ENCODE measurements at regions not wholly inside any gene's neighbourhood (a gene's known extent, or its start where the extent isn't known, plus 50 kb on each side); places are given as distances from the start of the nearest gene placed in this dataset.
"Not testable (repeated sequence)": the region's sequence is repeated elsewhere in the genome, so short reads cannot be mapped to it uniquely, and the experiment has no call there.

DNA sequence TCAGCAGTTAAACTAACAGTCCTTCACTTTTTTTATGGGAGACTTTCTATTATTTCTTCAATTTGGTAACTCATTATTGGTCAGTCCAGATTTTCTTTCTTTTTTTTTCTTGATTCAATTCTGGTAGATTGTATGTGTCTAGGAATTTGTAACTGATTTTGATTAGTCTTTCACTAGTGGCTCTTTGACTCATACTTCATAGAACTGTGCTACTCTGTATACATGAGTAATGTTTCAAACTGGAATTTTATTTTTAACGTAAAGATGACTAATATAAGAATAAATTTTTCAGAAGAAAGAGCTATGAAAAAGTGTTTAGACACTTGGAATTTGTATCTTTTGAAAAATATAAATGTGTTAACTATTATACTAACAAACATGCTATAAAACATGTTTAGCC lies 813.0 kb downstream of the TRAM1L1 start (continued):
- TF ChIP-seq JUNB (IDR thresholded peaks at IDR 0.05; ENCODE audit: unreplicated experiment) (no peak), EZH2phosphoT487 (IDR thresholded peaks at IDR 0.05; ENCODE audit: unreplicated experiment) (no peak), POLR2AphosphoS5 (IDR thresholded peaks at IDR 0.05; ENCODE audit: low read depth) (no peak), REST (IDR thresholded peaks at IDR 0.05; ENCODE audit: unreplicated experiment) (no peak), ZNF114 (CRISPR knock-in tag; IDR thresholded peaks at IDR 0.05) (no peak), ZNF331 (CRISPR knock-in tag; IDR thresholded peaks at IDR 0.05; ENCODE audit: low read depth) (no peak), NANOG (IDR thresholded peaks at IDR 0.05; ENCODE audit: borderline replicate concordance) (no peak)
- TF ChIP-seq, protein P1, sequence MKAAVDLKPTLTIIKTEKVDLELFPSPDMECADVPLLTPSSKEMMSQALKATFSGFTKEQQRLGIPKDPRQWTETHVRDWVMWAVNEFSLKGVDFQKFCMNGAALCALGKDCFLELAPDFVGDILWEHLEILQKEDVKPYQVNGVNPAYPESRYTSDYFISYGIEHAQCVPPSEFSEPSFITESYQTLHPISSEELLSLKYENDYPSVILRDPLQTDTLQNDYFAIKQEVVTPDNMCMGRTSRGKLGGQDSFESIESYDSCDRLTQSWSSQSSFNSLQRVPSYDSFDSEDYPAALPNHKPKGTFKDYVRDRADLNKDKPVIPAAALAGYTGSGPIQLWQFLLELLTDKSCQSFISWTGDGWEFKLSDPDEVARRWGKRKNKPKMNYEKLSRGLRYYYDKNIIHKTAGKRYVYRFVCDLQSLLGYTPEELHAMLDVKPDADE (IDR thresholded peaks at IDR 0.05): no peak

DNA sequence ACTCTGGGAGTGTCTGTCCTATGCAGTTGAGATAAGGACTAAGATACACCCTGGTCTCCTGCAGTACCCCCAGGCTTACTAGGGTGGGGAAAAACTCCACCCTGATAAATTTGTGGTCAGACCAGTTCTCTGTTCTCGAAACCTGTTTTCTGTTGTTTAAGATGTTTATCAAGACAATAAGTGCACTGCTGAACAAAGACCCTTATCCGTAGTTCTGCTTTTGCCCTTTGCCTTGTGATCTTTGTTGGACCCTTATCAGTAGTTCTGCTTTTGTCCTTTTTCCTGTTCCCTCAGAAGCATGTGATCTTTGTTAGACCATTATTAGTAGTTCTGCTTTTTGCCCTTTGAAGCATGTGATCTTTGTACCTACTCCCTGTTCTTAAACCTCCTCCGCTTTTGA lies 824.4 kb downstream of the TRAM1L1 start:
- not testable (repeated sequence) for H3K36me3 ChIP-seq (ENCODE audit: insufficient read depth); H3K27me3 ChIP-seq (ENCODE audit: insufficient read depth); H3K4me1 ChIP-seq (ENCODE audit: insufficient read depth); H3K79me2 ChIP-seq (replicated peaks; ENCODE audit: insufficient read depth); H3K4me3 ChIP-seq; H3K27ac Mint-ChIP-seq; H3K27ac ChIP-seq (ENCODE audit: low read depth); ATAC-seq; H3K4me2 ChIP-seq; H2AFZ ChIP-seq; H3K4me1 Mint-ChIP-seq; H4K20me1 ChIP-seq (replicated peaks; ENCODE audit: insufficient read depth); H3K9me2 ChIP-seq (ENCODE audit: insufficient read depth); H3K27me3 Mint-ChIP-seq (ENCODE audit: insufficient read depth, low read depth, poor library complexity); H3K4me3 Mint-ChIP-seq; DNase-seq (ENCODE audit: low spot score); H3F3A ChIP-seq (replicated peaks; ENCODE audit: low read depth)
- Mint-ChIP-seq H3K9me3 (peaks cover 56% of the 10 kb centered on the region), H3K36me3 (ENCODE audit: low read depth) (peaks cover 28% of the 10 kb centered on the region)

DNA sequence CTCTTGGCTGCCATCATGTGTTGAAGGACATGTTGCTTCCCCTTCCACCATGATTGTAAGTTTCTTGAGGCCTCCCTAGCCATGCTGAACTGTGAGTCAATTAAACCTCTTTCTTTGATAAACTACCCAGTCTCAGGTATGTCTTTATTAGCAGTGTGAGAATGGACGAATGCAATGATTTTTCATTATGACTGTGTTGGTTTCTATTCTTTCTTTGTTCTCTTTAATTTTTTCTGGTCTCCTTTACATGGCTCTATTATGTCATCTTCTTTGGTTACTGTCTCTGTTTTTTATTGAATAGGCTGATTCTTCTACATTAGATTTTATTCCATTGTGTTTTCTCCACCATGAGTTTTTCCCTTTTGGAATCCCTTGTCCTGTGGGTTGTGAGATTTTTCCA lies 840.6 kb downstream of the TRAM1L1 start:
- DNase-seq (ENCODE audit: low spot score) (no peak), ATAC-seq (no peak)
- 0 out of 2 replicates have a peak, but pooled peaks cover 3% of the 10 kb centered on the region for H3K9me2 ChIP-seq (ENCODE audit: insufficient read depth)
- Mint-ChIP-seq H3K9me3 (no peaks in the 10 kb centered on the region), H3K27ac (no peak overlapping the region), H3K4me1 (no peaks in the 10 kb centered on the region), H3K4me3 (no peak overlapping the region), H3K27me3 (ENCODE audit: insufficient read depth, low read depth, poor library complexity) (no peaks in the 10 kb centered on the region), H3K36me3 (ENCODE audit: low read depth) (no peaks in the 10 kb centered on the region)
- no peak overlapping the region for H3K4me2 ChIP-seq
- H3K4me1 ChIP-seq (ENCODE audit: insufficient read depth): no peaks in the 10 kb centered on the region
- H2AFZ ChIP-seq: no peak overlapping the region; the same call in 1 of the 2 replicates
- no peaks in the 10 kb centered on the region for H4K20me1 ChIP-seq (replicated peaks; ENCODE audit: insufficient read depth)
- TF ChIP-seq POLR2AphosphoS5 (IDR thresholded peaks at IDR 0.05; ENCODE audit: low read depth): no peak
- no peak for TF ChIP-seq ZNF462 (CRISPR knock-in tag; IDR thresholded peaks at IDR 0.05)
- TF ChIP-seq ZNF331 (CRISPR knock-in tag; IDR thresholded peaks at IDR 0.05; ENCODE audit: low read depth): no peak
- TF ChIP-seq EZH2 (IDR thresholded peaks at IDR 0.05; ENCODE audit: low read depth, unreplicated experiment): no peak
- H3F3A ChIP-seq (replicated peaks; ENCODE audit: low read depth): no peaks in the 10 kb centered on the region
- no peak overlapping the region for H3K4me3 ChIP-seq
- H3K27me3 ChIP-seq (ENCODE audit: insufficient read depth): no peaks in the 10 kb centered on the region
- H3K79me2 ChIP-seq (replicated peaks; ENCODE audit: insufficient read depth): no peaks in the 10 kb centered on the region
- H3K27ac ChIP-seq (ENCODE audit: low read depth): no peak overlapping the region
- no peaks in the 10 kb centered on the region for H3K36me3 ChIP-seq (ENCODE audit: insufficient read depth)

Data from GM23338 (cell line).